ENCODE measurements at regions not wholly inside any gene's neighbourhood (a gene's known extent, or its start where the extent isn't known, plus 50 kb on each side); places are given as distances from the start of the nearest gene placed in this dataset.
A peak's percentile ranks its signal among the peaks of the same experiment; 100 is the strongest.

DNA sequence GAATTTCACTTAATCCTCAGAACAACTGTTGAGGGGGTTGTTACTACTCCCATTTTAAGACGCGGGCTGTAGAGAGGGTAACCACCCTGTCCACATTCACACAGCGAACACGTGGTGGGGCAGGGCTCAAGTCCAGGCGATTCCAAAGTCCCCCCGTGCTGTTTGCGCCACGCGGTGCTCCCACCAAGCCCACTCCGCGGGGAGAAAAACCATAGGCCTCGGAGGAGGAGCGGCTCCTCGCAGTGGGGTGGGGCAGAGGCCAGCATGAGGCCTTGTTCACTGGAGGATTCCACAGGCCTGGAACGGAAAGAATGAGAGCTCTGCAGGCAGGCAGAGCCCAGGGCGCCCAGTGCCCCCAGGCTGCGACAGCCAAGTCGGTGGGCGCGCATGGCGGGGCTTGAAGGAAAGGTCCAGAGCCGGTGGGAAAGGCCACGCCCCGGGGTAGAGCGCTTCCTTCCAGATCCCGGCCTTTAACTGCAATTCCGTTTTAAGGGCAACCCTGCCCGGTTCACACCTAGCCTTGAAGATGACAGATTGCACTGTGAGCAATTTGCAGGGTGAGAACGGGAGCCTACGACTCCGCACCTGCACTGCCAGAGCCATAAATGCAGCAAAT, 161.8 kb upstream of the TBL1XR1 start:
- WGBS, 2 donors, result 23 to 51% methylated on average over 24 to 31 of the region's 31 CpGs
- Histone ChIP-seq H3K27me3 (no peaks in the 10 kb centered on the region), H3K4me3 (peak overlapping the region; percentile 45 to 49), H3K27ac (peak overlapping the region; percentile 10 to 78), H3K4me1 (peaks cover 56% of the 10 kb centered on the region), H3K36me3 (ENCODE audit: low read depth, missing control alignments) (no peaks in the 10 kb centered on the region), H3K9me3 (no peaks in the 10 kb centered on the region)
- intact Hi-C loops (cut with DNase I; ENCODE audit: low total_unique reads), result loop anchor here (2.0 kb wide), 1 partner anchor 162 kb away; the partner anchor contains the start of gene TBL1XR1
- peak; percentile 40 for DNase-seq
- TF ChIP-seq POLR2A (IDR thresholded peaks at IDR 0.05), result no peak
- TF ChIP-seq, protein P1, sequence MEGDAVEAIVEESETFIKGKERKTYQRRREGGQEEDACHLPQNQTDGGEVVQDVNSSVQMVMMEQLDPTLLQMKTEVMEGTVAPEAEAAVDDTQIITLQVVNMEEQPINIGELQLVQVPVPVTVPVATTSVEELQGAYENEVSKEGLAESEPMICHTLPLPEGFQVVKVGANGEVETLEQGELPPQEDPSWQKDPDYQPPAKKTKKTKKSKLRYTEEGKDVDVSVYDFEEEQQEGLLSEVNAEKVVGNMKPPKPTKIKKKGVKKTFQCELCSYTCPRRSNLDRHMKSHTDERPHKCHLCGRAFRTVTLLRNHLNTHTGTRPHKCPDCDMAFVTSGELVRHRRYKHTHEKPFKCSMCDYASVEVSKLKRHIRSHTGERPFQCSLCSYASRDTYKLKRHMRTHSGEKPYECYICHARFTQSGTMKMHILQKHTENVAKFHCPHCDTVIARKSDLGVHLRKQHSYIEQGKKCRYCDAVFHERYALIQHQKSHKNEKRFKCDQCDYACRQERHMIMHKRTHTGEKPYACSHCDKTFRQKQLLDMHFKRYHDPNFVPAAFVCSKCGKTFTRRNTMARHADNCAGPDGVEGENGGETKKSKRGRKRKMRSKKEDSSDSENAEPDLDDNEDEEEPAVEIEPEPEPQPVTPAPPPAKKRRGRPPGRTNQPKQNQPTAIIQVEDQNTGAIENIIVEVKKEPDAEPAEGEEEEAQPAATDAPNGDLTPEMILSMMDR (IDR thresholded peaks at IDR 0.05), result no peak

DNA sequence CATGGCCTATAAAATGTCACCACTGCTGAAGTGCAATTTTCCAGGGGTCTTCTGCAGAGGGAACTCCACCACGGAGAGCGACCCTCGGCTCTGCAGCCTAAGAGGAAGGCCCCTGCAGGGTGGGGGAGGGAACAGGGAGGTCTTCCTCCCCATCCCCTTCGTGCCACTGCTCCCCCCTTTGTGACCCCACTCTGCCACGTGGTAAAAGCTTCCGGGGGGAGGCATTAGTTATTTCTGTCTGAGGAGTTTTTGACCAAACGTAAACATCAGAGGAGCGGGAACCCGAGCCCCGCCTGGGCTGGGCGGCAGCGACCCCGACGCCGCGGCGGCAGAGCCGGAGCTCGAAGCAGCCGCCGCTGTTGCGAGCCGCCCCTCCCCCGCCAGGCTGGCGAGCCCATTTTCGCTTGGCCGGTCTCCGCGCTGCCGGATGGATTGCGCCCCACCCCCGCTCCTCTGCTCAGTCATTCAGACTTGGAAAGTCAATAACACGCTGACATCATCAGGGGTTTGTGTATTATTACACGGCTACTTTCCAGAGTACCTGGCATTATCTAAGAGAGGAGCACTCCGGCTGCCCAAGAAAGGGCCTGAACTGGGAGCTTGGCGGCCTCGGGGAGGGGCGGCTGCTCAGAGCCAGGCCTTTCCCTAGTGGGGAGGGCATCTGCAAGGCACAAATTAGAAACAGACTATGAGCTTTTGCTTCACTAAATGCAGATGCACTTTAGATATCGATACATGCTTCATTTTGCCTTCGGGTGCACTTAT, 162.5 kb upstream of the TBL1XR1 start:
- intact Hi-C loops (cut with DNase I; ENCODE audit: low total_unique reads), result loop anchor here (2.0 kb wide), 1 partner anchor 163 kb away; the partner anchor contains the start of gene TBL1XR1
- no peaks in the 10 kb centered on the region for H3K36me3 ChIP-seq (ENCODE audit: low read depth, missing control alignments)
- TF ChIP-seq, protein P1 (IDR thresholded peaks at IDR 0.05), result peak in 2 of 3 experiments; percentile 10 to 22
- TF ChIP-seq POLR2A (IDR thresholded peaks at IDR 0.05), result no peak
- H3K4me3 ChIP-seq, result peak overlapping the region; percentile 45 to 49
- H3K27me3 ChIP-seq, result no peaks in the 10 kb centered on the region
- peaks cover 56% of the 10 kb centered on the region for H3K4me1 ChIP-seq
- DNase-seq, result peak; percentile 95
- 1 to 2% methylated on average over 11 to 40 of the region's 40 CpGs for WGBS, 2 donors
- no peaks in the 10 kb centered on the region for H3K9me3 ChIP-seq
- peak overlapping the region; percentile 78 for H3K27ac ChIP-seq

DNA sequence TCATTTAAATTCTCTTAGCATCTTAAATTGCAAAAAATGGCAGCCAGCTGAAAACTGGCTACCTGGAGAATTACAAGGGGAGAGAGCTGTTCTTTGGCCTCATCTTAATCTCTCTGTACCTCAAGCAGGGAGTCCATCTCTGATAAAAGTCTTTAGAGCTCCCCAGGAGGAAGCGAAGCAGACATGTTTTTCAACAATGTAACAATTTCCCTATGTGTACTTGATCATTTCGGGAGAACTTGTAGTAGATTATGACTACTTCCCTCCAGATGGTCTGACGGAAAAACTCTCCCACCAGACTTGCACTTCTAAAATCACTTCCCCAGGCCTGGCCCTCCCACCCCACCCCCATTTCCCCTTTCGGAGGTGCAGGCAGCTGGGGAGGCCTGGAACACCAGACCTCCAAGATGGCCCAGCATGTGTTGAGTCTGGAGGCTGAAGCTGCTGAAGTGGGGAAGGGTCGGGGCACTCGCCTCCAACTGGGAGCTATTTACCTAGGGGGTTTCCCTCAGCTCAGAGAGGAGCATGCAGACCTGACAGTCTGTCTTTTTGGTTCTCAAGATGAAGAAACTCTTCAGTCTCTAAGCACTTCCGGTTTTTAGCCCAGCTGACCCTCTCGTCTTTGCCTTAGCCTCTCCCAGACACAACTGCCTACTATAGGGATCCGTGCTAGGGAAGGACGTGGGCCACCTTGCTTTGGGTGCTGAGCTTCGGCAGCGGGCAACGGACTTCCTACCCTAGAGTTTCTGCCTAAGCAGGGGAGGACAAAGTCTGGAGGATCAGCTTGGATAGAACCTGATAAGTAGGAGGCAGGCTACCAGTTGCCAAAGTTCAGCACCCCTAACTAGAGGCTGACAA, 164.0 kb upstream of the TBL1XR1 start:
- WGBS, 2 donors, result 34 to 44% methylated on average over 9 to 13 of the region's 13 CpGs
- no peaks in the 10 kb centered on the region for H3K9me3 ChIP-seq
- intact Hi-C loops (cut with DNase I; ENCODE audit: low total_unique reads), result no loop called here

DNA sequence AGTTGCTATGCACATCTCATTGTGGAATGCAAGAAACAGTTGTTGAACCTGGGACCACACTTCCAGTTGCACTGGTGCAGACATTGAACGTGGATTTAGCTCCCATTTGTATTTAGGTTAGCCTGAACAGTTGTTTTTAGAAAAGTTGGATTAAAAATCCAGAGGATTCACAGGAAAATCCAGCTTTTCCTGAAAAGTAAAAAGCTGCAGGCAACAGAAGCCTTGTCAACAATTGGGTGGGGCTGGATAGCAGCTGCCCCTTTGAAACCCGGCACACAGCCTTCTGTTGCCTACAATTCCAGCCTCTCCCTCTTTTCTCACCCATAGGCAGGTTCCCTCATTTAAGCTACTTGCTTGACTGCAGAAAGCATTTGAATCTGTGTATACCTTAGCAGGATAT, 165.3 kb upstream of the TBL1XR1 start:
- Histone ChIP-seq H3K4me1 (peaks cover 44% of the 10 kb centered on the region), H3K27me3 (no peaks in the 10 kb centered on the region), H3K4me3 (no peak overlapping the region), H3K27ac (no peak overlapping the region), H3K9me3 (no peaks in the 10 kb centered on the region), H3K36me3 (ENCODE audit: low read depth, missing control alignments) (no peaks in the 10 kb centered on the region)
- 50 to 64% methylated on average over 2 of the region's 2 CpGs for WGBS, 2 donors
- no peak for DNase-seq
- TF ChIP-seq POLR2A (IDR thresholded peaks at IDR 0.05), result no peak
- TF ChIP-seq, protein P1 (IDR thresholded peaks at IDR 0.05), result no peak
- intact Hi-C loops (cut with DNase I; ENCODE audit: low total_unique reads), result no loop called here

More for the DNA sequence above, 164.0 kb upstream of the TBL1XR1 start:
- no peaks in the 10 kb centered on the region for H3K27me3 ChIP-seq
- no peak overlapping the region for H3K4me3 ChIP-seq
- H3K36me3 ChIP-seq (ENCODE audit: low read depth, missing control alignments), result no peaks in the 10 kb centered on the region
- H3K27ac ChIP-seq, result peak overlapping the region; percentile 78
- DNase-seq, result no peak
- peaks cover 55% of the 10 kb centered on the region for H3K4me1 ChIP-seq
- no peak for TF ChIP-seq POLR2A (IDR thresholded peaks at IDR 0.05)
- TF ChIP-seq, protein P1 (IDR thresholded peaks at IDR 0.05), result no peak

Measured in testis (tissue), 2 donors.